K562 (cell line): ENCODE measurements at regions not wholly inside any gene's neighbourhood (a gene's known extent, or its start where the extent isn't known, plus 50 kb on each side); places are given as distances from the start of the nearest gene placed in this dataset.

Experiments
- ATAC-seq: fragments of 200-7000 bp; cut with Tn5 transposase; 3 replicates; pipeline ENCODE4 v1.9.1; 2020; ENCODE audit warnings: moderate library complexity
- BruUV-seq: library from RNA; stranded (reverse); fragments of 400-500 nt; replicated peaks from 2 replicates; lab custom pipeline; 2021; lab: Mats Ljungman, UMichigan
- CTCF ChIA-PET: fragments of 300-600 bp; formaldehyde crosslinking; extraction: SDS; loops from one replicate; lab custom pipeline; 2021; ENCODE audit warnings: low intra/inter-chr PET ratio; lab: Yijun Ruan, JAX
- POLR2A ChIA-PET: fragments of 300-600, 350-650 bp; sonication (Branson Sonifier 250); formaldehyde crosslinking; extraction: SDS; loops from one replicate; lab custom pipeline; 2021; ENCODE audit warnings: antibody characterized with exemption, inconsistent platforms; lab: Yijun Ruan, JAX
- DNase-seq, 4 experiments: peaks; one replicate each; pipeline versions ENCODE4 v3.0.0 to v3.0.0-alpha.2; 2011 to 2018; ENCODE audit warnings: low spot score in 3 of 4, mixed read lengths in 3 of 4; ENCODE audit errors: extremely low read depth in 1 of 4
- FAIRE-seq: peaks from 2 replicates; lab custom pipeline; 2011; peaks lifted over from hg19 to GRCh38; lab: Jason Lieb, UNC
- H2AFZ ChIP-seq: 2 replicates; pipeline ENCODE4 v1.6.0; 2011; ENCODE audit warnings: low read depth, low read length, control low read depth, inconsistent platforms
- H3K27ac ChIP-seq: fragments of 200-600 bp; 3 replicates; pipeline ENCODE4 v1.8.0; 2011; ENCODE audit warnings: low read depth, mild to moderate bottlenecking, control low read depth, inconsistent platforms, low read length, moderate library complexity, mixed read lengths; ENCODE audit errors: extremely low read depth
- H3K27me3 ChIP-seq, 2 experiments: fragments of 300-600 bp in 1 of 2; 2 replicates in 1 of 2; 3 replicates in 1 of 2; pipeline versions ENCODE4 v1.6.0 to v1.8.0; 2011; ENCODE audit warnings: inconsistent platforms in 2 of 2, low read length in 2 of 2, mild to moderate bottlenecking in 1 of 2, mixed read lengths in 1 of 2, moderate library complexity in 1 of 2; ENCODE audit not compliant: control insufficient read depth in 2 of 2, insufficient read depth in 2 of 2
- H3K36me3 ChIP-seq: fragments of 300-600 bp; 3 replicates; pipeline ENCODE4 v1.8.0; 2011; ENCODE audit warnings: mild to moderate bottlenecking, low read length, inconsistent platforms; ENCODE audit not compliant: control insufficient read depth, insufficient read depth
- H3K4me1 ChIP-seq, 2 experiments: fragments of 200-600 bp in 1 of 2; replicated peaks in 1 of 2; 2 replicates in 1 of 2; 3 replicates in 1 of 2; pipeline versions ENCODE4 v1.5.1 to v1.8.0; 2011; ENCODE audit warnings: inconsistent platforms in 2 of 2, low read length in 2 of 2, mild to moderate bottlenecking in 1 of 2, mixed read lengths in 1 of 2, moderate library complexity in 1 of 2; ENCODE audit not compliant: control insufficient read depth in 2 of 2, insufficient read depth in 2 of 2
- H3K4me2 ChIP-seq: 2 replicates; pipeline ENCODE4 v1.6.1; 2011; ENCODE audit warnings: low read length, control low read depth, inconsistent platforms, mixed read lengths; ENCODE audit not compliant: insufficient read depth
- H3K4me3 ChIP-seq: fragments of 200-600 bp; sonication (generic), shearing (Covaris generic); 2 replicates; pipeline ENCODE4 v1.5.1; 2016; ENCODE audit warnings: control low read depth, inconsistent platforms
- H3K79me2 ChIP-seq: fragments of 200-600 bp; 3 replicates; pipeline ENCODE4 v1.8.0; 2011; ENCODE audit warnings: low read length, inconsistent platforms; ENCODE audit not compliant: control insufficient read depth, insufficient read depth
- H3K9ac ChIP-seq, 2 experiments: 2 replicates each; pipeline versions ENCODE4 v1.6.0 to v1.6.1; 2011; ENCODE audit warnings: low read depth in 2 of 2, low read length in 2 of 2, control low read depth in 1 of 2, inconsistent platforms in 1 of 2, mild to moderate bottlenecking in 1 of 2, mixed read lengths in 1 of 2; ENCODE audit not compliant: insufficient read depth in 1 of 2
- H3K9me1 ChIP-seq: one replicate; pipeline ENCODE4 v1.6.0; 2011; ENCODE audit warnings: inconsistent platforms, mild to moderate bottlenecking, low read length, moderate library complexity; ENCODE audit not compliant: control insufficient read depth, insufficient read depth
- H3K9me3 ChIP-seq: replicated peaks from 2 replicates; pipeline ENCODE4 v1.5.1; 2011; ENCODE audit warnings: low read depth, low read length, inconsistent platforms; ENCODE audit not compliant: control insufficient read depth, insufficient read depth
- H4K20me1 ChIP-seq: replicated peaks from 2 replicates; pipeline ENCODE4 v1.6.1; 2011; ENCODE audit warnings: low read length, inconsistent platforms, mixed read lengths; ENCODE audit not compliant: control insufficient read depth, insufficient read depth
- MCM5 ChIP-seq: fragments of 450-650 bp; IDR thresholded peaks from 2 replicates; pipeline ENCODE4 v1.6.1; 2016; ENCODE audit warnings: low read depth
- MIER1 ChIP-seq: fragments of 450-650 bp; IDR thresholded peaks from 2 replicates; pipeline ENCODE4 v1.6.1; 2016; ENCODE audit warnings: antibody characterized with exemption, mild to moderate bottlenecking, low read depth
- MXI1 ChIP-seq: IDR thresholded peaks from 2 replicates; pipeline ENCODE4 v1.6.1; 2011; ENCODE audit warnings: low read depth, mild to moderate bottlenecking, improper control_type of control experiment, low read length
- NCOA2 ChIP-seq, 2 experiments: fragments of 450-650 bp; IDR thresholded peaks; 2 replicates each; pipeline ENCODE4 v1.6.1; 2018; ENCODE audit warnings: mild to moderate bottlenecking in 2 of 2, moderate library complexity in 1 of 2; ENCODE audit not compliant: partially characterized antibody in 2 of 2
- NR2F6 ChIP-seq: fragments of 450-650 bp; formaldehyde crosslinking; IDR thresholded peaks from 2 replicates; pipeline ENCODE4 v1.4.0; 2020; ENCODE audit warnings: mild to moderate bottlenecking
- PHF21A ChIP-seq: fragments of 450-650 bp; IDR thresholded peaks from 2 replicates; pipeline ENCODE4 v1.6.1; 2017; ENCODE audit warnings: low read depth, borderline replicate concordance
- POU5F1 ChIP-seq: fragments of 150-350 bp; IDR thresholded peaks from 2 replicates; pipeline ENCODE4 v1.6.1; 2014; ENCODE audit warnings: borderline replicate concordance, low read length, low read depth, mild to moderate bottlenecking; ENCODE audit not compliant: partially characterized antibody
- RBM17 ChIP-seq: fragments of 200-400 bp; formaldehyde crosslinking; IDR thresholded peaks from 2 replicates; pipeline ENCODE4 v1.6.1; 2017; ENCODE audit warnings: low read depth, mild to moderate bottlenecking, low read length, borderline replicate concordance
- TAF7 ChIP-seq: fragments of 450-650 bp; IDR thresholded peaks from 2 replicates; pipeline ENCODE4 v1.6.1; 2016; ENCODE audit warnings: missing genetic modification characterization, missing compliant biosample characterization
- ZNF175 ChIP-seq: fragments of 200-800 bp; sonication (Bioruptor generic); IDR thresholded peaks from 2 replicates; pipeline ENCODE4 v1.6.1; 2016; ENCODE audit warnings: low read depth, mild to moderate bottlenecking, missing genetic modification characterization, missing compliant biosample characterization
- ZNF197 ChIP-seq: fragments of 200-800 bp; sonication (Bioruptor generic); IDR thresholded peaks from 2 replicates; pipeline ENCODE4 v1.6.1; 2016; ENCODE audit warnings: low read depth, missing genetic modification characterization, missing compliant biosample characterization
- WGBS: fragments of 100-300 bp; shearing (Covaris generic); methylation state at CpG from one replicate; pipeline ENCODE4 v1.1.6; 2016; ENCODE audit warnings: low coverage, mixed read lengths; ENCODE audit not compliant: insufficient coverage; ENCODE audit errors: missing lambda C conversion rate; 5-methylcytosine and 5-hydroxymethylcytosine counted together
- in situ Hi-C: fragments of 300-500 bp; cut with MboI; formaldehyde crosslinking; loops from 4 replicates; pipeline ENCODE4 v1.15.0; 2018; ENCODE audit warnings: inconsistent platforms, mixed read lengths
- intact Hi-C: fragments of 100-400 bp; cut with micrococcal nuclease; formaldehyde crosslinking; loops from 2 replicates; pipeline ENCODE4 v1.14.2; 2022
- TF ChIP-seq, protein P1 (sequence below): fragments of 250-450 bp; sonication (Bioruptor Pico); IDR thresholded peaks from 2 replicates; pipeline ENCODE4 v1.4.0; 2020; ENCODE audit warnings: mild to moderate bottlenecking, moderate library complexity, borderline replicate concordance
- TF ChIP-seq, protein P2 (sequence below): sonication (generic); formaldehyde crosslinking; IDR thresholded peaks from 2 replicates; pipeline ENCODE4 v1.8.0; 2022; ENCODE audit warnings: mild to moderate bottlenecking, missing genetic modification reagents
- TF ChIP-seq, protein P3 (sequence below): fragments of 250-450 bp; sonication (Bioruptor Pico); IDR thresholded peaks from 2 replicates; pipeline ENCODE4 v1.4.0; 2020
- TF ChIP-seq, protein P4 (sequence below): fragments of 450-650 bp; IDR thresholded peaks from one replicate; pipeline ENCODE4 v1.6.1; 2018; ENCODE audit warnings: mild to moderate bottlenecking, moderate library complexity; ENCODE audit not compliant: partially characterized antibody

DNA sequence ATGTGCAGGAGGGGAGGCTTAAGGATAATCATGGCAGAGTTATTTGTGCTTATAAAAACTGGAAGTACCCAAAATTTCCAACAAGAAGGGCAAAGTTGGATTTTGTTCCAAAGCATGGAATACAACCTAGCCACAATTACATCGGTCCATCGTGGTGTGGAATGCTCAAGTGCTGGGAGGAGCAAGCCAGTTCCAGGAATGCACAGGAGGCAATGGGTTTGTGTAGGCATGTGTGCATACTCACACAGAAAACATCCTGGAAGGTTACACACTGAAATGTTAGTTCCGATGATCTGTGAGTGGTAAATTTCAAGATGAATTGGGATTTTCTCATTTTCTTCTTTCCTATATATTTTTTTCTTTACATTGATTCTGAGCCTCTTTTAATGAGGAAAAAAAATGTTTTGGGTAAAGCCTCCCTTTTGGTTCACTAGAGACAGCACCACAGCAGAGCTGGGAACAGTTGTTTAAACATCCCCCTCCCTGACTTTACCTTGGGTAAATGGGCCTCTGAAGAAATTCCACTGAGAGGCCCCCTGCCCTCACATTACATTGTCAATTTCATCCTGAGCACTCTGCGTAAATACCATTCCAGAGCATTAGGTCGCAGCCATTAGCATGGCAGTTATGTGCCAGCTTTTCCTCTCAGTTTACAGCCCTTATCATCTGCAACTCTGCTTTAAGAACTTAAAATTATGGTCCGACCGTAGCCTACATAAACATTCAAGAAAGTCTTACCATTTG, 122.0 kb downstream of the UQCRFS1 start:
- no peak overlapping the region for H2AFZ ChIP-seq
- H3K36me3 ChIP-seq = no peaks in the 10 kb centered on the region
- peaks cover 8 to 10% of the 10 kb centered on the region in 2 experiments for H3K4me1 ChIP-seq
- H3K9ac ChIP-seq = no peak overlapping the region
- BruUV-seq = no TSS peak
- ChIA-PET POLR2A (interaction anchor here (1.6 kb wide), 1 partner anchor 23 kb away, joined by 3 read pairs; no protein-coding TSS in a partner anchor), CTCF (no interaction called here)
- in situ Hi-C loops = no loop called here
- H3K79me2 ChIP-seq = no peaks in the 10 kb centered on the region
- ATAC-seq = no peak
- peaks cover 6 to 36% of the 10 kb centered on the region in 2 experiments; a peak in 4 of 5 replicates for H3K27me3 ChIP-seq
- no peaks in the 10 kb centered on the region for H4K20me1 ChIP-seq
- H3K27ac ChIP-seq = no peak overlapping the region
- H3K4me3 ChIP-seq = no peak overlapping the region
- no peaks in the 10 kb centered on the region for H3K9me3 ChIP-seq
- H3K9me1 ChIP-seq = no peaks in the 10 kb centered on the region
- WGBS = 28% methylated on average over 7 of the region's 7 CpGs
- FAIRE-seq = no peak
- DNase-seq = no peak
- no peak overlapping the region for H3K4me2 ChIP-seq
- intact Hi-C loops = no loop called here
- TF ChIP-seq ZNF175 (CRISPR knock-in tag) (no peak), MIER1 (no peak), MXI1 (no peak), ZNF197 (CRISPR knock-in tag) (no peak), RBM17 (no peak), MCM5 (no peak), NR2F6 (CRISPR knock-in tag) (no peak), TAF7 (tag) (no peak), POU5F1 (no peak), NCOA2 (IDR thresholded peaks at IDR 0.05; ENCODE audit: partially characterized antibody in 2 of 2) (no peak), PHF21A (no peak)
- TF ChIP-seq, protein P1, sequence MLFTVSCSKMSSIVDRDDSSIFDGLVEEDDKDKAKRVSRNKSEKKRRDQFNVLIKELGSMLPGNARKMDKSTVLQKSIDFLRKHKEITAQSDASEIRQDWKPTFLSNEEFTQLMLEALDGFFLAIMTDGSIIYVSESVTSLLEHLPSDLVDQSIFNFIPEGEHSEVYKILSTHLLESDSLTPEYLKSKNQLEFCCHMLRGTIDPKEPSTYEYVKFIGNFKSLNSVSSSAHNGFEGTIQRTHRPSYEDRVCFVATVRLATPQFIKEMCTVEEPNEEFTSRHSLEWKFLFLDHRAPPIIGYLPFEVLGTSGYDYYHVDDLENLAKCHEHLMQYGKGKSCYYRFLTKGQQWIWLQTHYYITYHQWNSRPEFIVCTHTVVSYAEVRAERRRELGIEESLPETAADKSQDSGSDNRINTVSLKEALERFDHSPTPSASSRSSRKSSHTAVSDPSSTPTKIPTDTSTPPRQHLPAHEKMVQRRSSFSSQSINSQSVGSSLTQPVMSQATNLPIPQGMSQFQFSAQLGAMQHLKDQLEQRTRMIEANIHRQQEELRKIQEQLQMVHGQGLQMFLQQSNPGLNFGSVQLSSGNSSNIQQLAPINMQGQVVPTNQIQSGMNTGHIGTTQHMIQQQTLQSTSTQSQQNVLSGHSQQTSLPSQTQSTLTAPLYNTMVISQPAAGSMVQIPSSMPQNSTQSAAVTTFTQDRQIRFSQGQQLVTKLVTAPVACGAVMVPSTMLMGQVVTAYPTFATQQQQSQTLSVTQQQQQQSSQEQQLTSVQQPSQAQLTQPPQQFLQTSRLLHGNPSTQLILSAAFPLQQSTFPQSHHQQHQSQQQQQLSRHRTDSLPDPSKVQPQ = no peak
- TF ChIP-seq, protein P2, sequence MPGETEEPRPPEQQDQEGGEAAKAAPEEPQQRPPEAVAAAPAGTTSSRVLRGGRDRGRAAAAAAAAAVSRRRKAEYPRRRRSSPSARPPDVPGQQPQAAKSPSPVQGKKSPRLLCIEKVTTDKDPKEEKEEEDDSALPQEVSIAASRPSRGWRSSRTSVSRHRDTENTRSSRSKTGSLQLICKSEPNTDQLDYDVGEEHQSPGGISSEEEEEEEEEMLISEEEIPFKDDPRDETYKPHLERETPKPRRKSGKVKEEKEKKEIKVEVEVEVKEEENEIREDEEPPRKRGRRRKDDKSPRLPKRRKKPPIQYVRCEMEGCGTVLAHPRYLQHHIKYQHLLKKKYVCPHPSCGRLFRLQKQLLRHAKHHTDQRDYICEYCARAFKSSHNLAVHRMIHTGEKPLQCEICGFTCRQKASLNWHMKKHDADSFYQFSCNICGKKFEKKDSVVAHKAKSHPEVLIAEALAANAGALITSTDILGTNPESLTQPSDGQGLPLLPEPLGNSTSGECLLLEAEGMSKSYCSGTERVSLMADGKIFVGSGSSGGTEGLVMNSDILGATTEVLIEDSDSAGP (CRISPR knock-in tag) = no peak
- TF ChIP-seq, protein P3, sequence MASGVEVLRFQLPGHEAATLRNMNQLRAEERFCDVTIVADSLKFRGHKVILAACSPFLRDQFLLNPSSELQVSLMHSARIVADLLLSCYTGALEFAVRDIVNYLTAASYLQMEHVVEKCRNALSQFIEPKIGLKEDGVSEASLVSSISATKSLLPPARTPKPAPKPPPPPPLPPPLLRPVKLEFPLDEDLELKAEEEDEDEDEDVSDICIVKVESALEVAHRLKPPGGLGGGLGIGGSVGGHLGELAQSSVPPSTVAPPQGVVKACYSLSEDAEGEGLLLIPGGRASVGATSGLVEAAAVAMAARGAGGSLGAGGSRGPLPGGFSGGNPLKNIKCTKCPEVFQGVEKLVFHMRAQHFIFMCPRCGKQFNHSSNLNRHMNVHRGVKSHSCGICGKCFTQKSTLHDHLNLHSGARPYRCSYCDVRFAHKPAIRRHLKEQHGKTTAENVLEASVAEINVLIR (CRISPR knock-in tag) = no peak
- TF ChIP-seq, protein P4, sequence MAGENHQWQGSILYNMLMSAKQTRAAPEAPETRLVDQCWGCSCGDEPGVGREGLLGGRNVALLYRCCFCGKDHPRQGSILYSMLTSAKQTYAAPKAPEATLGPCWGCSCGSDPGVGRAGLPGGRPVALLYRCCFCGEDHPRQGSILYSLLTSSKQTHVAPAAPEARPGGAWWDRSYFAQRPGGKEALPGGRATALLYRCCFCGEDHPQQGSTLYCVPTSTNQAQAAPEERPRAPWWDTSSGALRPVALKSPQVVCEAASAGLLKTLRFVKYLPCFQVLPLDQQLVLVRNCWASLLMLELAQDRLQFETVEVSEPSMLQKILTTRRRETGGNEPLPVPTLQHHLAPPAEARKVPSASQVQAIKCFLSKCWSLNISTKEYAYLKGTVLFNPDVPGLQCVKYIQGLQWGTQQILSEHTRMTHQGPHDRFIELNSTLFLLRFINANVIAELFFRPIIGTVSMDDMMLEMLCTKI = no peak
